GM18868 (cell line): ENCODE measurements at regions not wholly inside any gene's neighbourhood (a gene's known extent, or its start where the extent isn't known, plus 50 kb on each side); places are given as distances from the start of the nearest gene placed in this dataset.
"Not testable (repeated sequence)": the region's sequence is repeated elsewhere in the genome, so short reads cannot be mapped to it uniquely, and the experiment has no call there.

Source experiments
- ATAC-seq: cut with Tn5 transposase; IDR thresholded peaks from one replicate; pipeline ENCODE4 v1.9.1; 2021; ENCODE audit warnings: mild to moderate bottlenecking, moderate library complexity; ENCODE audit not compliant: unreplicated experiment

DNA sequence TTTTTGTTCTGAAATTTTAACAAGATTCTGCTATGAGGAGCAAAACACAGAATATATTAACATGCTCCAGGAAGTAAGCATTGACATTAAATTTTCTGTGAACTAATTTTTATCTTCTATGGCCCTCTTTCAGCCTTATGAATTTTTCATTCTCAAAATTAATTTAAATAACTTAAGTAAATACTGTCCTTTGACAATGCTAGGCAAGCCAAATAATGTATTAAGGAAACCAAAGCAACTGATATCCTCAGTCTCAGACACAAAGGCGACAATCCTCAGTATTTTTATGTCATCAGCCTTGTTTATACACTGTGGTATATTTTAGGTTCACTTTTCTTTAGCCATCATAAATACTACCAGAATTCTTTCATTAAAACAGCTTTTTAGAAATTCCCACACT lies 159.8 kb downstream of the CGGBP1 start:
- no peak for ATAC-seq

DNA sequence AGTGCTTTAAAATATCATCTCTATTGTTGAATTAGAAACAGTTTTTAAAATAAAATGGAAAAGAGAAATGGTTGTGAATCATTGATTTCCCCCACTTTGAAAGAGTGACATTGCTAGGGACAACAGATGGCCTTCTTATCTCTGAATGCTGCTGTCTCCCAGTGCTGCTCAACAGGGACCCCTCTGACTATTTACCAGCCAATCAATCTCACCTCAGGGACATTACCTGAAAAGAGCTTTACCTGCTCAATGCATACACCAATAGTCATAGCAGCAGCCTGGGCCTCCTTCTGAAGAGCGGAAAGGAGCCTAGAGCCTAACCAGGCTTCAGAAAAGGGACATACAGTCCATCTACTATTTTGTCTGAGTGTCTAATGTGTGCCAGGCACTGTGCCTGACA lies 162.8 kb downstream of the CGGBP1 start:
- ATAC-seq, result no peak

DNA sequence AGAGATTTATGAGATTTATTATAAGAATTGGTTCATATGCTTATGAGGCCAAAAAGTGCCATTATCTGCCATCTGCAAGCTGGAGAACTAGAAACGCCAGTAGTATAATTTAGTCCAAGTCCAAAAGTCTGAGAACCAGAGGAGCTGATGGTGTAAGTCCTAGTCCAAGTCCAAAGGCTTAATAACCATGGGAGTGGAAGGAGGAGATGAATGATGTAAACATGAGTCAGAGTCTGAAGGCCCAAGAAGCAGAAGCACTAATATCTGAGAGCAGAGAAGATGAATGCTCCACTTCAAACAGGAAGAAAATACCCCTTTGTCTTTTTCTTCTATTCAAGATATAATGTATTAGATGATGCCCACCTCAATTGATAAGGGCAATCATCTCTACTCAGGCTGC lies 185.7 kb downstream of the CGGBP1 start:
- no peak for ATAC-seq

DNA sequence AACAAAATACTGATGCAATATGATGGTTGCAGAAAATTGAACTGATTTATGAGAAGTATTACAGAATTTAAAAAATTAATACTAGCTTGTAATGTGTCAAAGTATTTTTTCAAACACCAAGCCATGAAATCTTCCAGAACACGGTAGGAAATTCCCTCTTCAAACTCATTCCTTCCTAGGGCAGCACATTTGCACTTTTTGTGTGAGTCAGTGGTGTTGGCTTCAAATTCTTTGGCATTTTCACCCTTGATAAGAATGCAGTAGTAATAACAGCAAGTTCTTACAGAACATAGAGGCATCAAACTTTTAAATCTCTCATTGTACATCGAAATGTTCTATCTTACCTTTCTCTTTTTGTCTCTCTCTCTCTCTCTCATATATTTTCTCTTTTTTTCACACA lies 191.8 kb downstream of the CGGBP1 start:
- no peak for ATAC-seq

DNA sequence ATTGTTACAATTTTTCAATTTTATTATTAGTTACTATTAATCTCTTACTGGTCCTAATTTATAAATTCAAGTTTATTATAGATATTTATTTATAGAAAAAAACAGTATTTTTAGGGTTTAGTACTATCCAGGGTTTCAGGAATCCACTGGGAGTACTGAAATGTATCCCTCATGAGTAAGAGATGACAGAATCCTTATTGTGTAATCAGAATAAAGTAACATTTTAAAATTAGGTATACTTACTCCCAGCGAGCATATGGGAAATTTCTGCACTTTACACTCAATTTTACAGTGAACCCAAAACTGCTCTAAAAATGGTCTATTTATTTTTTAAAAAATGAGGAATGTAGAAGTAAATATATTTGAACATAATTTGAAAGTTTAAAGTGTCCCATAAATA lies 202.7 kb downstream of the CGGBP1 start:
- ATAC-seq, result no peak

DNA sequence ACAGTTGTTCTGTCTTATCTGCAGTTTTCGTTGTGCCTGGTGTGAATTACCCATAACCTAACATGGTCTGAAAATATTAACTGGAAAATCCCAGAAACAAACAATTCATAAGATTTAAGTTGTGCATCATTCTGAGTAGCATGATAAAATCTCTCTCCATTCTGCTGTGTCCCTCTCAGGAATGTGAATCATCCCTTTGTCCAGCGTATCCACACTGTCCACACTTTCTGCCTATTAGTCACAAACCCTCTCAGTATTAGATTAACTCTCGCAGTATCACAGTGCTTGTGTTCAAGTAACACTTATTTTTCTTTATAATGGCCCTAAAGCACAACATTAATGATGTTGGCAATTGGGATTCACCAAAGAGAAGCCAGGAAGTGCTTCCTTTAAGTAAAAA lies 203.2 kb downstream of the CGGBP1 start:
- no peak for ATAC-seq

DNA sequence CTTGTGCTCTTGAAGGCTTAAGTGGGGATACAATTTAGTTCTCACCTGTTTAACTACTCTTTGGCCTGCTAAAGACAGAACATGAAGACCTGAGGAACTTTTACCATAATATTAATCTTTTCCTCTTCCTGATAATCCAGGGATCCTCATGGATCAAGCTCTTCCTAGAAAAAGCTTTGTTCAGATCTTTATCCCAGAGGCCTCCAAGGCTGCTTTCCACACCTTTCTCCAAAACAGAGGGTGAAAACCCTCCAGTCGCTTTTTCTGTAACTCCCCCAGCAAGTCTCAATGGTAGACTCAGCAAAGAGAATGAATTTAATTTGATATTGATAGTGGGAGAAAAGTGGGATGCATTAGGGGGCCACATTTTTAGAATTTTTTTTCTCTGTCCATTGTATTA lies 203.6 kb downstream of the CGGBP1 start:
- ATAC-seq, result no peak

DNA sequence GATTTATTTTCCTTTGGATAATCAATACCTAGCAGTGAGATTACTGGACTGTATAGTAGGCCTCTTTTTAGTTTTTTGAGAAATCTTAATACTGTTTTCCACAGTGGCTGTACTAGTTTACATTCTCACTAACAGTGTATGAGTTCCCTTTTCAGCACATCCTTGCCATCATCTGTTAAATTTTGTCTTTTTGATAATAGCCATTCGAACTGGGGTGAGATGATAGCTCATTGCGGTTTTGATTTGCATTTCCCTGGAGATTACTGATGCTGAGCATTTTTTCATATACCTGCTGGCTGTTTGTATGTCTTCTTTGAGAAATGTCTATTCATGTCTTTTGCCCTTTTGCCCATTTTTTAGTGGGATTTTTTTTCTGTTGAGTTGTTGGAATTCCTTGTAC lies 210.8 kb downstream of the CGGBP1 start:
- ATAC-seq, result no peak

DNA sequence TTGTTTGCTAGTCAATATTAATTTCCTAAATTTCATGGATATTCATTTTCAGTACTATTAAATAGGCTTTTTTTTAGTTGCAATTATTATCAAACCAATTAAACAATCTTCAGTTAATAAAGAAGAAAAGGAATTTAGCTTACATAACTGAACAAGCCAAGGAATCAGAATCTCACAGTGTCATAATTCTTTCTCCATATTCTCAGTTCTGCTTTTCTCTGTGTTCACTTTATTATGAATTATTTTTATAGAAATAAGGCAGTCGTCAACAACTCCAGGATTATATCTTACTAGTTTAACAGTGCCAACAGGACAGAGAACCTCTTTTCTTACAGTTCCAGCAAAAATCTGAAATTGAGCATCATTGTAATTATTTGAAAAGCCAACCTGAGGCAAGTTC lies 221.7 kb downstream of the CGGBP1 start:
- no peak for ATAC-seq

DNA sequence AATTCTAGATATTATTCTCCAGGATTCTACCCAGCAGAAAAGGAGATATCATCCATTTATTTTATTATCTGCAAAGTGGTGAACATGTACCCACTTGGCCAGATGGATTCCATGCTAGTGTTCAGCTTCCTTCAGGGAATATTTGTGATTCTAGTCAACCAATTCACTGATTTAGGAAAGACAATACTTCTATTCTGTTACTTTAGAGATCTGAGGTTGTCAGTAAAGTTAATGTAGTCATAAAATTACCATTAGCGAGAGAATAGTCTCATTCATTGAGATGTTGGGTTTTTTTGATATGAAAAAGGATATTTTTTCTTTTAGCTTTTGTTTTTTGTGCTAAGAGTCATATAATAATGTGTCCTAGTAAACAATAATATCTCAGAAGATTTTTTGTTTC lies 222.8 kb downstream of the CGGBP1 start:
- no peak for ATAC-seq

DNA sequence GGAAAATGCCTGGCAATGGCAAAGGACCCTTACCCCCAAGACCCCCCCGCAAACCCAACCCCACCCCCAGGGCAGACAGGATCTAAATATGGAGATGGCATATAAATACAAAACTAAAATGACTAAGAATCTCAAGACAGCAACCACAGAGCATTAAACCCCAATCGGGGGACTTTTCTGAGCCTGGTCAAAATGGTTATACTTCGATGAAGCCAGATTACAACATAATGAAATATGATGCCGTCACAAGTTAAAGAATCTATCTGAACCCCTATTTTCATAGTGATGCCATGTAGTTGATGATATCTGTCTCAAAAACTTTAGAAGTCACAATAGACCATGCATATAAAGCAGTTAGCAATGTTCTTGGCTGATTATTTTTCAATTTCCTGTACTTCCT lies 223.6 kb downstream of the CGGBP1 start:
- no peak for ATAC-seq

DNA sequence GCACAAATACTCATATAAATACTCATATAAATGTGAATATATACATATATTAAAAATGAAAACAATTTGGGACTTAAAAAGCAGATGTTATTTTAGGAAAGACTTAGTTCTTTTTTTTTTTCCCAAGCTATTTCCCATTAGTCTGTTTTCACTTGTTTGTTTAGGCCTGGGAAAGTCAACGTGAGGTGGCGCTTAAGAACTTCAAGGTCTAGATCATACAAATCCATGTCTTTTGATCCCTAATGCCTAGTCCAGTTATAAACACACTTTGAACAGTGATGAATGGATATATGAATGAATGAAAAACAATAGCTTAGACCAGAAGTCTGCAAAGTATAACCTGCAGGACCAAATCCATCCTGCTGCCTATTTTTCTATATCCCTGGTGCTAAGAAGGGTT lies 224.5 kb downstream of the CGGBP1 start:
- ATAC-seq, result no peak

DNA sequence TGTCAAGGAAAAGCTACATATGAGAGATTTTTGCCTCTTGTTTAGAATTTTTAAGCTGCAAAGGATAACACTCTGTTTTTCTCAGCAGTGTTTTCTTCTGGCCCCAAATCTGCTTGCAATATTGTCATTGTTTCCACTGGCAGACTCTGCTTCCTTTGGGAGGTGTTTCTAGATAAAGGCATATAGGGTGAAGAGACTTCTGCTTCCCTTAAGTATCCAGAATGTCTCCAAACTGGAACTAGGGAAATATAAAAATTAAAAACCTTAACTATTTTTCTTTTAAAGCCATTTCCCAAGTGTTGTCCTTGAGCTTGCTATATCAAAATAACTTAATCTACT lies 225.8 kb downstream of the CGGBP1 start:
- no peak for ATAC-seq

DNA sequence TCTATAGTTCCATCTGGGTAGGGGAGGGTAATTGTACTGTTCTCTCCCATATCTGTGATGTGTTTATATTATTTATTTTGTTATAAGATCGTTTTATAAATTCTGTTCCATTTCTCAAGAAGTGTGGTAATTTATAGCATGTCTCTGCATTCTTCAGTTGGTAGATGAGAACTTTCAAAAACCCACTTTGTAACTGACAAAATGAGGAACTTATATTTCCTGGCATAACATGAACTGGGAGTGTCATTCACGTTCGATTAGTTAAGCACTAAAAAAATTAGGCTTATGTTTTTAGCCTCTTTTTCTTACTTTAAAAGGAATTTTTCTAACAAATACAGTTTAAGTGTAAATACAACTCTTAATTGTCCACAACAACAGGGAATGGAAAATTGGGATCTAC lies 230.8 kb downstream of the CGGBP1 start:
- no peak for ATAC-seq

DNA sequence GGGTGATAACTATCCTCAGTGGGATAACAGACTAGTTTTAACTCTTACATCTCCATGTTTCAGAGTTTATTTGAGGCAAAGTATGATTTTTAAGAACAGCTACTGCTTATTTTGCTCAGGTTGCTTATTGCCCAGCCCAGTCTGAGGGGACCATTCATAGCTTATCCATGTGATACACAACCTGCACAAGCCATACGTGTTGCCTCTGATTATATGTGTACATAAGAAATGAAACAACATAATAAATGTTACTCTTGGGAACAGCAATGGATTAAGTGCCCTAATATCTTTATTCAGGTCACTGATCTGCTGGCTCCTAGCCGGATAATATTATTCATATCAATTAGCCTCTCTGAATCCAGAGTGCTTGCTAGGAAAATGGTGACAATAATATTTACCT lies 236.2 kb downstream of the CGGBP1 start:
- no peak for ATAC-seq

DNA sequence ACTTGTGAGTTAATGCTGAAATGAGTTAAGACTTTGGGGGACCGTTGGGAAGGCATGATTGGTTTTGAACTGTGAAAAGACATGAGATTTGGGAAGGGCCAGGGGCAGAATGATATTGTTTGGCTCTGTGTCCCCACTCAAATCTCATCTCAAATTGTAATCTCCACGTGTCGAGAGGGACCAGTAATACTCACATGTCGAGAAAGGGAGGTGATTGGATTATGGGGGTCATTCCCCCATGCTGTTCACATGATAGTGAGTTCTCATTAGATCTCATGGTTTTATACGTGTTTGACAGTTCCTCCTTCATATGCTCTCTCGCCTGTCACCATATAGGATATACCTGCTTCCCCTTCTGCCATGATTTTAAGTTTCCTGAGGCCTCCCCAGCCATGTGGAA lies 245.3 kb downstream of the CGGBP1 start:
- not testable (repeated sequence) for ATAC-seq

DNA sequence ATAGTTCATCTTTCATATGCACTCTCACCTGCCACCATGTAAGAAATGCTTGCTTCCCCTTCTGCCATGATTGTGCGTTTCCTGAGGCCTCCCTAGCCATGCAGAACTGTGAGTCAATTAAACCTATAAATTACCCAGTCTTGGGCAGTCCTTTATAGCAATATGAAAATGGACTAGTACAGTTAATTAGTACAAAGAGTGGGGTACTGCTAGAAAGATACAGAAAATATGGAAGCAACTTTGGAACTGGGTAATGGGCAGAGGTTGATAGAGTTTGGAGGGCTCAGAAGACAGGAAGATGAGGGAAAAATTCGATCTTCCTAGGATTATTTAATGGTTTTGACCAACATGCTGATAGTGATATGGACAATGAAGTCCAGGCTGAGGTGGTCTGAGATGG lies 246.9 kb downstream of the CGGBP1 start:
- no peak for ATAC-seq

DNA sequence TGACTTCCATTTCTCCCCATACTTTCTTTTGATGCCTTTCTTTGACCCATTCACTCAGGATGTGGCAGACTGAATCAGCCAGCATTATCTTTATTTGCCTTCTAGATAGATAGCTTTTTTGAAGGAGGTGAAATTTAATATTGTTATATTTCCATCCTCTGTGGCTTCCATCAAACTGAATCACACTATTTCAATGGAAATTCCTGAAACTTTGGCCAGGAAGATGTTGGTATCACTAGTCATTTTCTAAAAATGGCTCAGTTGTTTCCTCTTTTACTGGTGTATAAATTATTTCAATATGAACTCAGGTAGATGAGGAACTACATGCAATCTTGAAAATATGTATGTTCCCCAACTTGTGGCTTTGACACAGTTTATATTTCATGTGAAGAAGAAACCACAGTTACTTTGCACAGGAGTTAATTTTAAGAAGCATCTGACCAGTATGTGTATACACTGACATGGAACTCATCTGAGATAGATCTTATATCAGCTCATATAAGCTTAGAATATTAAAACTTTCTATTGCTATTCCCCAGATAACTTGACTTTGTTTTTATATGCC lies 248.3 kb downstream of the CGGBP1 start:
- ATAC-seq, result no peak

DNA sequence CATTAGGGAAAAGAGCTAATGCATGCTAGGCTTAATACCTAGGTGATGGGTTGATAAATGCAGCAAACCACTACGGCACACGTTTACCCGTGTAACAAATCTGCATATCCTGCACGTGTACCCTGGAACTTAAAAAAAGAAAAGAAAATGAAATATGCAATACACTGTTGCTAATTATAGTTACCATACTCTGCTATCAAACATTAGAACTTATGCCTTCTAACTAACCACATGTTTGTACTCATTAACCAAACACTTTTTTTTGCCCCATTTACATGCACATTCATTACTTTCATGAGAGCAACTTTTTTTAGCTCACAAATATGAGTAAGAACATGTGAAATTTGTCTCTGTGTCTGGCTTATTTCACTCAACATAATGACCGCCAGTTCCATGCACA lies 253.1 kb downstream of the CGGBP1 start:
- ATAC-seq, result no peak

DNA sequence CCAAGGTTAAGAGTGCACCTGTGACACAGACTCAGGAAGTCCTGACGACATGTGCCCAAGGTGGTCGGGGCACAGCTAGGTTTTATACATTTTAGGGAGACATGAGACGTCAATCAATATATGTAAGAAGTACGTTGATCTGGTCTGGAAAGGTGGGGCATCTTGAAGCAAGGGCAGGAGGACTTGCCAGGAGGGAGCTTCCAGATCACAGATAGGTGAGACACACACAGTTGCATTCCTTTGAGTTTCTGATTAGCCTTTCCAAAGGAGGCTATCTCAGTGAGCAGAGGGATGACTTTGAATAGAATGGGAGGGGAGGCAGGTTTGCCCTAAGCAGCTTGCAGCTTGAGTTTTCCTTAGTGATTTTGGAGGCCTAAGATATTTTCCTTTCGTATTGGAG lies 257.4 kb downstream of the CGGBP1 start:
- no peak for ATAC-seq

DNA sequence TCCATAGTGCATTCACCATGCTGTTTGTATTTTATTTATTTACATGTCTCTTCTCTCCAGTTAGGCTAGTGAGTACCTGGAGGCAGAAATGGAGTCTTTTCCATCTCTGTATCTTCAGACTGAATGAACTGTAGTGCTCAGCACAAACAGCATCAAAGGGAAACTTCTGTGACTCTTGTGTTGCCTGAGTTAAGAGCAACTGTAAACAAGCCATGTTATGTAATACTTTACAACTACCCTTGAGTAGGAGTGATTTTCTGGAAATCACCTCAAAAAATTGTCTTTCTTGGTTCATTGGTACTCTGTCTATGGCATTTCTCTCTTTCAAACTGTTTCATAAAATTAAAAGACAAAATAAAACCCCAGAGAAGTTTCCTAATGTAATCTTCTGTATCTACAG lies 258.3 kb downstream of the CGGBP1 start:
- ATAC-seq, result no peak

DNA sequence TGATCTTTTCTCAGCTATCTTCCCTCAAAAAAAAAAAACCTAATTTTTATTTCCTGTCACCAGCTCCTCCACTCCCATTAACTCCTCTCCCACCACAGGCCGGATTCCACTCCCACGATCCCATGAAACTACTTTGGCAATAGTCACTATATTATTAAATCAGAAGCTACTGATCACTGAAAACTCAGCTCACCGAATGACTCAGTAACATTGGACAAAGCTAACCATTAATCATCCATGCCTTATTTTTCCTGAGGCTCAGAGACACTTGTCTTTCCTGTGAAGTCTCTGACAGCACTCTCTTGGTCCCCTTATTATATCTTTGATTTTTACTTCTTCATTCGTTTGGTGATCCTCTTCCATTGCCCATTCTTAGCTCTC lies 260.2 kb downstream of the CGGBP1 start:
- ATAC-seq, result no peak

DNA sequence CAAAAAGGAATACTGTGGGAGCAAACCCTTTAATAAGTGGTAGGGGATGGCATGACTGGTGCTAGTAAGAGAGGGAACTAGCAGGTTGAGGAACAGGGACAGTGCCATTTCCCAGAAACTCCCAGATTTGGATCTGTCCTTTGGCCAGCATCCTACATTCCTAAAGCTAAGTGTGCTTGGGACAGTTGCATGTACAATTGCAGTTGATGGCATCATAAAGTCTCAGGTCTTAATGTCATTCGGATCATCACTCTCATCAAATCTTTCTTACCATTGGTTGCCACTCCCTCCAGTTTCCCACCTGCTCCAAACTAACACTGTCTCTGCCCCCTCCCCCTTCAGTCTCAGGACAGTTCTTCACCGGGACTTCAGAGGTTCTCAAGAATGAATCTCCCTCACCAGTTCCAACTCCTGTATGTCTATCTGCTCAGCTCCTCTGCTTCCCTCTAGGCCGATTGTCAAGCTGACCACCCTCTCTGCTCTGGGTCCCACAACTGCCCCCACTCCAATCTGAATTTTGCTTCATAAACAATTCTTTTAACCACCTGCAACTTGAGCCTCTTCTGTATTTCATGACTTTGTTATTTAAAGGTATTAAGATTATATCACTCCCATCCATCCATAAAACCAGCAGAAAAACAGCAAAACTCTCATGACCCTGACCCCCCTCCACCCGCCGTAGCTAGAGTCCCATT lies 260.8 kb downstream of the CGGBP1 start:
- no peak for ATAC-seq

DNA sequence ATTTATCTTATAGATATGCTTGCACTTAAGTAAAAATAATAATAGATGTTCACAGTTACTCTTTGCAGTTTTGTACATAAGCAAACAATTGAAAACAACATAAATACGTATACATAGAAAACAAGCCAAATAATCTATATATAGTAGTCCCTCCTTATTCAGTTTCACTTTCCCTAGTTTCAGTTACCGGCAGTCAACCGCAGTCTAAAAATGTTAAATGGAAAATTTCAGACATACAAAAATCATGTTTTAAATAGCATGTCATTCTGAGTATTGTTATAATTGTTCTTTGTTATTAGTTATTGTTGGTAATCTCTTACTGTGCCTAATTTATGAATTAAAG lies 262.0 kb downstream of the CGGBP1 start:
- no peak for ATAC-seq
